ENCODE measurements at regions not wholly inside any gene's neighbourhood (a gene's known extent, or its start where the extent isn't known, plus 50 kb on each side); places are given as distances from the start of the nearest gene placed in this dataset.
A peak's percentile ranks its signal among the peaks of the same experiment; 100 is the strongest.
"Not testable (repeated sequence)": the region's sequence is repeated elsewhere in the genome, so short reads cannot be mapped to it uniquely, and the experiment has no call there.

- H3K4me1 Mint-ChIP-seq, POLR2A ChIA-PET, DNase-seq, ATAC-seq, H3K9me3 Mint-ChIP-seq, H3K27ac Mint-ChIP-seq, H3K4me3 Mint-ChIP-seq, H3K36me3 Mint-ChIP-seq: not testable (repeated sequence)
- peaks cover 19 to 64% (median 27%) of the 10 kb centered on the region in 5 donors for H3K27me3 Mint-ChIP-seq
These were observed 138.0 kb downstream of the CCDC74A start for GRCh38 chr2:131665716-131666115.

DNA sequence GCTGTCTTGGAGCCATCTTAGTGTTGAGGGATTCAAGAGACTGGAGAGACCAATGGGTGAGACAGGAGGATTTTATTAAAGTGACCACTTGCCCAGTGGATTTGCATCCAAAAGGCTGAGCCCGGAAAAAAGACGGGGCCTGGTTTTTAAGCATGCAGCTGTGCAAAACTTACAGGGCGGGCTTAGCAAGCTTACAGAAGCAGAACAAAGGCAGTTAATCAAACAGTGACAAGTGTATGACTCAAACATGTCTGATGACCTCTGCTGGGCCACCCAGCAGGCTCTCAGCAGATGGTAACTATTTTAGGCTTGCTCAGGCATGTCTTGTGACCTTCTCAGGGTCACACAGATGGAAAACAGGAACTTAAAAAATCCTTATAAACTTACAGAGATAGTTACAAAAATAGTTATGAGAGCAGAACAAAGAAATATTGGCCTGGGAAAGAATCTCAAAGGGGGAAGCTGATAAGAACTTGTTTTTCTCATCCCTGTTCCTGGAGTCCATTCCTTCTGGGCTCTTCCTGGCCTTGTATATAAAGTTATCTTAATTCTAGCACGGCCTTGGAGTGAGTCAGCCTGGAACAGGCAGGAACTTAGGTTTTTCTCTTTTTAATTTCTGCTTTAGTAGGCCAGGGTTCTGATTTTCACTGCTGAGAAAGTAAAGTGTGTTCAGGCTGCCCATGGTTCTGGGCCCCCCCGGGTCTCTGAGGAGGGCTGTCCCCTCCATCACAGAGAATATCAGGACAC lies 141.3 kb downstream of the CCDC74A start:
- DNase-seq, H3K4me3 Mint-ChIP-seq, POLR2A ChIA-PET, ATAC-seq, H3K36me3 Mint-ChIP-seq, H3K4me1 Mint-ChIP-seq, H3K9me3 Mint-ChIP-seq: not testable (repeated sequence)
- Mint-ChIP-seq H3K27me3 (peaks cover 5 to 41% (median 12%) of the 10 kb centered on the region in 5 donors), H3K27ac (peak overlapping the region in 1 of 10 donors; percentile 65)

DNA sequence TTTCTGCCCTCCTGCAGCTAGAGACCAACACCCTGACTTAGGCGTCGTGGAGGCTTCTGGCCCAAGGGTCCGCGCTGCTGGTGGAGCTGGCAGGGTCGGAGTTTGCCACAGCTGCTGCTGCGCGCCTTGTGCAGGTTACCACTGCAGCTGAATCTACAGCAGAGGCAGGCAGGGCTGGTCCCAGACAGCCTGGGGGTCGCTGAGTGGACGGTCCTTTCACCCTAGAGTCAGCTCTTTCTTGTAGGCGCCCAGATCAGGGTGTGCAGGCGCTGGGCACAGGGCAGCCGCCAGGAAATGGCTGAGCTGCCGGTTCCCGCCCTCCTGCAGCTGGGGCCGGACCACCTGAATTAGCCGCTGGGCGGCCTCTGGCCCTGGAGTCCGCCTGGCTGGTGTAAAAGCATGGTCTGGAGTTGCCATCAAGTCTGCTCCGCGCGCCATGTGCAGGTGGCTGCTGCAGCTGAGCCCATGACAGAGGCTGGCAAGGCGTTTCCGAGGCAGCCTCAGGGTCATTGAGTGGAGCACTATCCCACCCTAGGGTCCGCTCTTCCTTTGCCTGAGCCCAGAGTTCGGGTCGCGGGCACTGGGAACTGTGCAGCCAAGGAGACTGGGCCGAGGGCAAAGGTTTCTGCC lies 144.3 kb downstream of the CCDC74A start:
- not testable (repeated sequence) for H3K9me3 Mint-ChIP-seq, H3K36me3 Mint-ChIP-seq, ATAC-seq, H3K27ac Mint-ChIP-seq
- POLR2A ChIA-PET: interaction anchor here (1.1 to 3.0 kb wide), 2 partner anchors 10 to 179 kb away, joined by 4 to 13 read pairs; partner anchors contain the start of gene MZT2A
- peaks cover 5 to 45% (median 15%) of the 10 kb centered on the region in 5 donors for H3K27me3 Mint-ChIP-seq
- H3K4me1 Mint-ChIP-seq: peaks cover 0 to 13% (median 8%) of the 10 kb centered on the region in 4 donors
- H3K4me3 Mint-ChIP-seq: peak overlapping the region in 4 of 10 donors; percentile 50 to 80 (median 72)
- DNase-seq: peak in 1 of 10 donors; percentile 5

DNA sequence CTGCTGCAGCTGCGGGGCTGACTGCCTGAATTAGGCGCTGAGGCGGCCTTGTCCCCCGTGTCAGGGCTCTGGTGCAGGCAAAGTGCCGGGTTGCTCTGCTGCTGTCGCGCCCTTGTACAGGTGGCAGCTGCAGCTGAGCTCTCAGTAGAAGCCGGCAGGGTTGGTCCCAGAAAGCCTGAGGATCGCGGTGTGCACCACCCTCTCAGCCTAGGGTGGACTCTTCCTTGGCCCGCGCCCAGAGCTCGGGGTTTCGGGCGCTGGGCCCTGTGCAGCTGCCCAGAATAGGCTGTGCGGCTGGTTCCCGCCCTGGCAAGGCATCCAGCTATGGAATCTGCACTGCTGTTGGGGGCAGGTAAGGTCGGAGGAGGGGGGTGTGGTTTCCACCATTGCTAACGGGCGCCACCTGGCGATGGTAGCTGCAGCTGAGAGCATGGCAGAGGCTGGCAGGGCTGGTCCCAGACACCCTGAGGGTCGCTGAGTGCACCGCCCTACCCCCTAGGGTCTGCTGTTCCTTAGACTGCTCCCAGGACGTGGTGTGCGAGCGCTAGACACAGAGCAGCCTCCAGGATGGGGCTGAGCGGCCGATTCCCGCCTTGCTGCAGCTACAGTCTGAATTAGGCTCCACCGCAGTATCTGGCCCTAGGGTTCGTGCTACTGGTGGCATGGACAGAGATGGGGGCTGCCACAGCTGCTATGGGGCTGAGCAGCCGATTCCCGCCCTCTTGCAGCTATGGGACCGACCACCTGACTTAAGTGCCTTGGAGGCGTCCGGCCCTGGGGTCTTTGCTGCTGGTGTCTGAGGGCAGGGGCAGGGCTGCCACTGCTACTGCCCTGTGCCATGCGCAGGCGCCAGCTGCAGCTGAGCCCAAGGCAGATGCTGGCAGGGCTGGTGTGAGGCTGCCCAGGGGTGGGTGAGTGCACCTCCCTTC lies 145.0 kb downstream of the CCDC74A start:
- ATAC-seq (peak; percentile 95 to 96), DNase-seq (peak; percentile 26 to 79 (median 65))
- not testable (repeated sequence) for H3K36me3 Mint-ChIP-seq, H3K9me3 Mint-ChIP-seq, H3K27ac Mint-ChIP-seq
- POLR2A ChIA-PET: interaction anchor here (0.6 to 3.0 kb wide), 3 partner anchors 9 to 600 kb away, joined by 3 to 13 read pairs (median 4); partner anchors contain the start of gene MZT2A
- Mint-ChIP-seq H3K4me1 (peaks cover 0 to 13% (median 8%) of the 10 kb centered on the region in 4 donors), H3K27me3 (peaks cover 5 to 47% (median 15%) of the 10 kb centered on the region in 5 donors), H3K4me3 (peak overlapping the region; percentile 50 to 84 (median 70))

GRCh38 chr2:131673400-131674173 lies 145.9 kb downstream of the CCDC74A start:
- no peak overlapping the region for H3K27ac Mint-ChIP-seq
- peaks cover 0 to 11% (median 8%) of the 10 kb centered on the region in 4 donors for H3K4me1 Mint-ChIP-seq
- peaks cover 0 to 2% (median 0%) of the 10 kb centered on the region in 3 donors for H3K36me3 Mint-ChIP-seq
- POLR2A ChIA-PET: interaction anchor here (0.6 to 3.0 kb wide), 2 partner anchors 9 to 601 kb away, joined by 3 to 13 read pairs; no protein-coding TSS in a partner anchor
- peaks cover 5 to 42% (median 15%) of the 10 kb centered on the region in 5 donors for H3K27me3 Mint-ChIP-seq
- peak; percentile 22 to 79 (median 54) for DNase-seq
- ATAC-seq: peak; percentile 60 to 75
- H3K9me3 Mint-ChIP-seq: peaks cover 0 to 3% (median 0%) of the 10 kb centered on the region in 9 donors
- H3K4me3 Mint-ChIP-seq: peak overlapping the region; percentile 62 to 84 (median 70)

GRCh38 chr2:131674174-131674507 lies 146.5 kb downstream of the CCDC74A start:
- Mint-ChIP-seq H3K4me1 (peaks cover 0 to 10% (median 7%) of the 10 kb centered on the region in 4 donors), H3K27me3 (peaks cover 5 to 37% (median 13%) of the 10 kb centered on the region in 5 donors), H3K27ac (no peak overlapping the region), H3K9me3 (no peaks in the 10 kb centered on the region), H3K4me3 (peak overlapping the region; percentile 62 to 84 (median 70)), H3K36me3 (no peaks in the 10 kb centered on the region)
- ATAC-seq (no peak), DNase-seq (no peak)
- POLR2A ChIA-PET: interaction anchor here (3.0 kb wide), 1 partner anchor 8 kb away, joined by 13 read pairs; no protein-coding TSS in a partner anchor

DNA sequence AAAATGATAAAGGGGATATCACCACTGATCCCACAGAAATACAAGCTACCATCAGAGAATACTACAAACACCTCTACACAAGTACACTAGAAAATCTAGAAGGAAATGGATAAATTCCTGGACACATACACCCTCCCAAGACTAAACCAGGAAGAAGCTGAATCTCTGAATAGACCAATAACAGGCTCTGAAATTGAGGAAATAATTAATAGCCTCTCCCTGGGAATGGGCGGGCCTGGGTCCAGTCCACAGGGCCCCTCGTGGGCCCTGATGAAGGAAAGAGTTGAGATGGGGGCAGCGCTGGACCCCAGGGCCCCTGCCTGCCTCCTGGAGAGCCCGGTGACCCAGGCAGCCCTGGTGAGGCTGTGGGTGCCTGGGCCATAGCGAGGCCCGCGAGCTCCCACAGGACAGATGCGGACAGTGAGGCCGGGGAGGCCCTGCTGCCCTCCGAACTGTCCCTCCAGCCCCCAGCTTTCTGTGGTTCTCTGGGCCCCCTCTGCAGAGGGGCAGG lies 154.0 kb downstream of the CCDC74A start:
- peak in 1 of 2 donors; percentile 6 for ATAC-seq
- Mint-ChIP-seq H3K4me1 (peaks cover 18 to 47% (median 45%) of the 10 kb centered on the region in 4 donors), H3K36me3 (peaks cover 0 to 17% (median 0%) of the 10 kb centered on the region in 3 donors), H3K27ac (peak overlapping the region in 8 of 10 donors; percentile 20 to 92 (median 78)), H3K4me3 (peak overlapping the region; percentile 82 to 96 (median 90))
- H3K27me3 Mint-ChIP-seq, DNase-seq, H3K9me3 Mint-ChIP-seq: not testable (repeated sequence)
- POLR2A ChIA-PET: interaction anchor here (1.5 to 2.7 kb wide), 2 partner anchors 9 to 189 kb away, joined by 9 to 13 read pairs; partner anchors contain the start of gene MZT2A

GRCh38 chr2:131682122-131682944 lies 154.6 kb downstream of the CCDC74A start:
- peaks cover 0 to 24% (median 3%) of the 10 kb centered on the region in 3 donors for H3K36me3 Mint-ChIP-seq
- peak; percentile 45 to 85 (median 64) for DNase-seq
- H3K27ac Mint-ChIP-seq: peak overlapping the region; percentile 72 to 92 (median 84)
- POLR2A ChIA-PET: interaction anchor here (0.5 to 2.7 kb wide), 3 partner anchors 9 to 781 kb away, joined by 6 to 13 read pairs (median 9); partner anchors contain the start of gene MZT2A
- H3K4me3 Mint-ChIP-seq: peak overlapping the region; percentile 82 to 96 (median 90)
- H3K27me3 Mint-ChIP-seq: no peaks in the 10 kb centered on the region
- ATAC-seq: peak; percentile 99
- H3K9me3 Mint-ChIP-seq: no peaks in the 10 kb centered on the region
- H3K4me1 Mint-ChIP-seq: peaks cover 18 to 52% (median 46%) of the 10 kb centered on the region in 4 donors

DNA sequence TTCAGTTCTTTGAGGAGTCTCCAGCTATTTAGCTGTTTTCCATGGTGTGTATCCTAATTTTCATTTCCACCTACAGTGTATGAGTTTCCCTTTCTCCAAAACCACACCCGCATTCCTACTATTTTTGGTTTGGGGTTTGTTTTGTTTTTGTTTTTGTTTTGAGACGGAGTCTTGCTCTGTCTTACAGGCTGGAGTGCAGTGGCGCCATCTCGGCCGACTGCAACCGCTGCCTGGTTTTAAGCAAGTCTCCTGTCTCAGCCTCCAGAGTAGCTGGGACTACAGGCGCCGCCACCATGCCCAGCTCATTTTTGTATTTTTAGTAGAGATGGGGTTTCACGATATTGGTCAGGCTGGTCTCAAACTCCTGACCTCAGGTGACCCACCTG lies 155.2 kb downstream of the CCDC74A start:
- not testable (repeated sequence) for H3K27me3 Mint-ChIP-seq, H3K9me3 Mint-ChIP-seq
- POLR2A ChIA-PET: interaction anchor here (0.5 to 2.7 kb wide), 3 partner anchors 10 to 781 kb away, joined by 6 to 13 read pairs (median 9); partner anchors contain the start of gene MZT2A
- DNase-seq (peak in 1 of 10 donors; percentile 10), ATAC-seq (peak; percentile 13 to 28)
- peaks cover 18 to 52% (median 46%) of the 10 kb centered on the region in 4 donors for H3K4me1 Mint-ChIP-seq
- peaks cover 2 to 30% (median 8%) of the 10 kb centered on the region in 3 donors for H3K36me3 Mint-ChIP-seq
- peak overlapping the region; percentile 82 to 96 (median 90) for H3K4me3 Mint-ChIP-seq
- peak overlapping the region in 9 of 10 donors; percentile 19 to 92 (median 74) for H3K27ac Mint-ChIP-seq

GRCh38 chr2:131684631-131685316 lies 157.1 kb downstream of the CCDC74A start:
- H3K9me3 Mint-ChIP-seq, H3K27me3 Mint-ChIP-seq, DNase-seq, POLR2A ChIA-PET, ATAC-seq: not testable (repeated sequence)
- H3K36me3 Mint-ChIP-seq: peaks cover 12 to 48% (median 22%) of the 10 kb centered on the region in 3 donors
- H3K4me1 Mint-ChIP-seq: peaks cover 18 to 52% (median 44%) of the 10 kb centered on the region in 4 donors
- peak overlapping the region in 4 of 10 donors; percentile 6 to 33 (median 14) for H3K27ac Mint-ChIP-seq
- peak overlapping the region in 3 of 10 donors; percentile 5 to 33 (median 18) for H3K4me3 Mint-ChIP-seq

Measured in naive thymus-derived CD8-positive, alpha-beta T cell (primary cell).